ENCODE measurements at regions not wholly inside any gene's neighbourhood (a gene's known extent, or its start where the extent isn't known, plus 50 kb on each side); places are given as distances from the start of the nearest gene placed in this dataset.
"Not testable (repeated sequence)": the region's sequence is repeated elsewhere in the genome, so short reads cannot be mapped to it uniquely, and the experiment has no call there.

DNA sequence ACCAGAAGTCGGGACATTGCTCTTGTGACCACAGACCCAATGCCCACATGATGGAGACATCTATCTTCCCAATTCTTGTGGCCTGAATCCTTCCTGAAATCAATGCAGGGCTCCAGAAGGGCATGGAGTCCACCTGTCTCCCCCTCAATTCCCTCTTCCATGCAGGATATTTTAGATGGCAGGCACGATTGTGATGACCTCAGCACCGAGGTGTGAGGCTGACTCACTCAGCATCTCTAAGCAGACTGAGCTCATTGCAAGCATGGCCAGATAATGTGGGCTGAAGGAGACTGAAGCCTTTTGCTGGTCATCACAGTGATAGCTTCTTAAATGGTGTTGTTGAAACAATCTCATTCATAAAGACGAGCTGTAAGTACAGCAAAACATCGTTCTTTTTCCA, 374.9 kb upstream of the PODXL start:
- CTCF ChIA-PET: interaction anchor here (0.5 kb wide), 1 partner anchor 591 kb away, joined by 3 read pairs; no protein-coding TSS in a partner anchor
- TF ChIP-seq SP1 (IDR thresholded peaks at IDR 0.05) (no peak), FOXK2 (IDR thresholded peaks at IDR 0.05) (no peak), SUZ12 (IDR thresholded peaks at IDR 0.05) (no peak), L3MBTL2 (conservative IDR thresholded peaks at IDR 0.05) (no peak), ELF4 (IDR thresholded peaks at IDR 0.05) (no peak), FOXA1 (IDR thresholded peaks at IDR 0.05) (no peak), FOXM1 (IDR thresholded peaks at IDR 0.05; ENCODE audit: borderline replicate concordance) (no peak), LEF1 (IDR thresholded peaks at IDR 0.05; ENCODE audit: borderline replicate concordance) (no peak), ARNT (IDR thresholded peaks at IDR 0.05) (no peak), PKNOX1 (IDR thresholded peaks at IDR 0.05) (no peak)
- DNase-seq (ENCODE audit: extremely low spot score): no peak
- POLR2A ChIA-PET: no interaction called here

DNA sequence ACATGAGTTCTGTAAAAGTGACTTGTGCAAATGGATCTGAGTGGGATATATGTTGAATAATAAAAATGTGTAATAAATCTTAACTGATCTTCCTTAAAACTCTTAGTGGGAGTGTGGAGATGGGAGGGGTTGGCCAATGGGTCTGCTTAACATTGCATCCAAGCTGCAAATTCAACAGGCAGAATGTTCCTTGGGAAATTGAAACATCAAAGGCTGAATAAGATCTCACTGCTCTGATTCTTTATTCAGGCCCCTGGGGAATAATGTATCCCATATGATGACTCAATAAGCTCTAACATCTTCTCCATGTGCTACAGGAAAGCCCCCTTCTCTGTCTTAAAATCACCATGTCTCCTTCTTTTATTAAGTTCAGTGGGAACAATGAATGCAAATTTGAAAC, 373.2 kb upstream of the PODXL start:
- TF ChIP-seq TARDBP (IDR thresholded peaks at IDR 0.05) (no peak), ELF4 (IDR thresholded peaks at IDR 0.05) (no peak), SUZ12 (IDR thresholded peaks at IDR 0.05) (no peak), NFRKB (IDR thresholded peaks at IDR 0.05) (no peak), L3MBTL2 (conservative IDR thresholded peaks at IDR 0.05) (no peak), CTBP1 (IDR thresholded peaks at IDR 0.05; ENCODE audit: borderline replicate concordance) (no peak), FOXA1 (IDR thresholded peaks at IDR 0.05) (no peak), ARNT (IDR thresholded peaks at IDR 0.05) (no peak), BHLHE40 (IDR thresholded peaks at IDR 0.05; ENCODE audit: borderline replicate concordance) (no peak), SP1 (IDR thresholded peaks at IDR 0.05) (no peak), LEF1 (IDR thresholded peaks at IDR 0.05; ENCODE audit: borderline replicate concordance) (no peak), ZNF384 (IDR thresholded peaks at IDR 0.05) (no peak), PKNOX1 (IDR thresholded peaks at IDR 0.05) (no peak), HDGF (IDR thresholded peaks at IDR 0.05; ENCODE audit: borderline replicate concordance) (no peak), FOXM1 (IDR thresholded peaks at IDR 0.05; ENCODE audit: borderline replicate concordance) (no peak), FOXK2 (IDR thresholded peaks at IDR 0.05) (no peak)
- POLR2A ChIA-PET: no interaction called here
- CTCF ChIA-PET: no interaction called here
- DNase-seq (ENCODE audit: extremely low spot score): no peak

- TF ChIP-seq LEF1 (IDR thresholded peaks at IDR 0.05; ENCODE audit: borderline replicate concordance) (no peak), SUZ12 (IDR thresholded peaks at IDR 0.05) (no peak), TARDBP (IDR thresholded peaks at IDR 0.05) (no peak), NFRKB (IDR thresholded peaks at IDR 0.05) (no peak)
- CTCF ChIA-PET: no interaction called here
- POLR2A ChIA-PET: no interaction called here
- no peak for DNase-seq (ENCODE audit: extremely low spot score)
These were observed 371.5 kb upstream of the PODXL start for GRCh38 chr7:131927770-131928423.

DNA sequence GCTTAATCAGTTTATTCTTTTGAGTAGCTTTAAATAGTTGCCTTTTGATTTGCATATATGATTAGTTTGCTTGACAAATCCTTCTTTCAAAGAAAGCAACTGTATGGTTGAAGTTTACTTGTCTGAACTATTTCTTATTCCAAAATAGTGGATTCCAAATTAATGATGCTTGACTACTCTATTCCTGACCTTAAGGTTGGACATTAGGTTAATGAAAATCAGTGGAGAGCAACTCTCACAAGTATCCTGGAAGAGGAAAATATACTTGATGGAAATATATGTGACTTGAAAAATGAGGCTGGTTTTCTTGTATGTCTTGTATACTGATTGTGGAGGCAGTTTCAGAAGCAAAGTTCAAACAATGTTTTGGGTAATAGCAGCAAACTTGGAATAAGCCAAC, 369.2 kb upstream of the PODXL start:
- DNase-seq (ENCODE audit: extremely low spot score): no peak
- ChIA-PET POLR2A (no interaction called here), CTCF (no interaction called here)
- TF ChIP-seq FOXM1 (IDR thresholded peaks at IDR 0.05; ENCODE audit: borderline replicate concordance) (no peak), TARDBP (IDR thresholded peaks at IDR 0.05) (no peak), FOXA1 (IDR thresholded peaks at IDR 0.05) (no peak), BHLHE40 (IDR thresholded peaks at IDR 0.05; ENCODE audit: borderline replicate concordance) (no peak), NFRKB (IDR thresholded peaks at IDR 0.05) (no peak), SP1 (IDR thresholded peaks at IDR 0.05) (no peak), FOXK2 (IDR thresholded peaks at IDR 0.05) (no peak), LEF1 (IDR thresholded peaks at IDR 0.05; ENCODE audit: borderline replicate concordance) (no peak), HDGF (IDR thresholded peaks at IDR 0.05; ENCODE audit: borderline replicate concordance) (no peak), ZNF384 (IDR thresholded peaks at IDR 0.05) (no peak), ARNT (IDR thresholded peaks at IDR 0.05) (no peak), L3MBTL2 (conservative IDR thresholded peaks at IDR 0.05) (no peak)

DNA sequence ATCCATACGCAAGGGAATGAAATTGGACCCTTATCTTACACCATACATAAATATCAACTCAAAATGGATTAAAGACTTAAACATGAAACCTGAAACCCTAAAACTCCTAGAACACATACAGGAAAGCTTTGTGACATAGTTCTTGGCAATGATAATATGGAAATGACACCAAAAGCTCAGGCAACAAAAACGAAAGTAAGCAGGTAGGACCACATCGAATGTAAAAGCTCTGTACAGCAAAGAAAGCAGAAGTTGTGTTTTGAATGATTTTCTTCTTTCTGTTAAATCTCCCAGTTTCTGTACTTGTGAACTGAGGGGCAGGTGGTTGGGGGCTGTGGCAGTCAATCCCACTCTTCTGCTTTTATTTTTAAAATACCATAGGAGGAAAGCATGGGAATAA, 368.4 kb upstream of the PODXL start:
- CTCF ChIA-PET: interaction anchor here (0.7 kb wide), 1 partner anchor 233 kb away, joined by 3 read pairs; no protein-coding TSS in a partner anchor
- TF ChIP-seq TARDBP (IDR thresholded peaks at IDR 0.05) (no peak), ELF4 (IDR thresholded peaks at IDR 0.05) (no peak), FOXM1 (IDR thresholded peaks at IDR 0.05; ENCODE audit: borderline replicate concordance) (no peak), FOXK2 (IDR thresholded peaks at IDR 0.05) (no peak)
- POLR2A ChIA-PET: no interaction called here

DNA sequence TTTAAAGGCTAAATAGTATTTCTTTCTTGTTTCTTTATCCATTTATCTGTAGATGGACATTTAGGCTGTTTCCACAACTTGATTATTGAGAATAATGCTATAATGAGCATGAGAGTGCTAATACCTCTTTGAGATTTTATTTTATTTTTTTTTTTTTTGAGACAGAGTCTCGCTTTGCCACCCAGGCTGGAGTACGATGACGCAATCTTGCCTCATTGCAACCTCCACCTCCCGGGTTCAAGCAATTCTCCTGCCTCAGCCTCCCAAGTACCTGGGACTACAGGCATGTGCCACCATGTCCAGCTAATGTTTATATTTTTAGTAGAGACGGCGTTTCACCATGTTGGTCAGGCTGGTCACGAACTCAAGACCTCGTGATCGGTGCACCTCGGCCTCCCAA, 366.5 kb upstream of the PODXL start:
- POLR2A ChIA-PET; DNase-seq (ENCODE audit: extremely low spot score): not testable (repeated sequence)
- CTCF ChIA-PET: interaction anchor here (0.6 kb wide), 1 partner anchor 1346 kb away, joined by 3 read pairs; no protein-coding TSS in a partner anchor

More for the DNA sequence above, 368.4 kb upstream of the PODXL start:
- no peak for DNase-seq (ENCODE audit: extremely low spot score)

DNA sequence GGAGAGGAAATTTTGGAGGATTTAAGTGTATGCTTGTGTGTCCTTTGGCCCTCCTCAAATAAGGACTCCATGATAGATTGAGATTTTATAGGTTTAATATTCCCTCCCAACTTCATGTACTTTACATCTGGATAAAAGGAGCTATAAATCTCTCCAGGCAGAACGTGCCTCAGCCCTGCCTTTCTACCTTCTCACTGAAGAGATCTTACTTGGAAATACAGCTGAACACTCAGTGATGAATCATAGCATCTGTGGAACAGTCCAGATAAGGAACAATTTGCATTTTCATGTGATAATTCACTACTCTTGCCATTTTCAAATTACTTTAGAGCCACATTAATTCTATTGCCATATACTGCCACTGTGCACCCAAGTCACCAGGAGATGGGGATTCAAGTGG, 364.6 kb upstream of the PODXL start:
- DNase-seq (ENCODE audit: extremely low spot score): no peak
- POLR2A ChIA-PET: no interaction called here
- CTCF ChIA-PET: interaction anchor here (0.6 to 1.2 kb wide), 3 partner anchors 24 to 645 kb away, joined by 3 to 4 read pairs (median 3); no protein-coding TSS in a partner anchor
- TF ChIP-seq BHLHE40 (IDR thresholded peaks at IDR 0.05; ENCODE audit: borderline replicate concordance) (no peak), NFRKB (IDR thresholded peaks at IDR 0.05) (no peak), ZNF384 (IDR thresholded peaks at IDR 0.05) (no peak), FOXA1 (IDR thresholded peaks at IDR 0.05) (no peak), FOXM1 (IDR thresholded peaks at IDR 0.05; ENCODE audit: borderline replicate concordance) (no peak), TARDBP (IDR thresholded peaks at IDR 0.05) (no peak), L3MBTL2 (conservative IDR thresholded peaks at IDR 0.05) (no peak), ARNT (IDR thresholded peaks at IDR 0.05) (no peak), FOXK2 (IDR thresholded peaks at IDR 0.05) (no peak), CTBP1 (IDR thresholded peaks at IDR 0.05; ENCODE audit: borderline replicate concordance) (no peak), LEF1 (IDR thresholded peaks at IDR 0.05; ENCODE audit: borderline replicate concordance) (no peak), PKNOX1 (IDR thresholded peaks at IDR 0.05) (no peak), HDGF (IDR thresholded peaks at IDR 0.05; ENCODE audit: borderline replicate concordance) (no peak), SUZ12 (IDR thresholded peaks at IDR 0.05) (no peak), ELF4 (IDR thresholded peaks at IDR 0.05) (no peak), SP1 (IDR thresholded peaks at IDR 0.05) (no peak)
